NOMO-1 treated with DMSO at 0.1 percent for 48 hours (cell line): ENCODE measurements at regions not wholly inside any gene's neighbourhood (a gene's known extent, or its start where the extent isn't known, plus 50 kb on each side); places are given as distances from the start of the nearest gene placed in this dataset.
A peak's percentile ranks its signal among the peaks of the same experiment; 100 is the strongest.
"Not testable (repeated sequence)": the region's sequence is repeated elsewhere in the genome, so short reads cannot be mapped to it uniquely, and the experiment has no call there.

ENCODE experiments used
- DNase-seq: peaks from one replicate; lab custom pipeline; 2025; ENCODE audit not compliant: unreplicated experiment; lab: John Stamatoyannopoulos, UW

DNA sequence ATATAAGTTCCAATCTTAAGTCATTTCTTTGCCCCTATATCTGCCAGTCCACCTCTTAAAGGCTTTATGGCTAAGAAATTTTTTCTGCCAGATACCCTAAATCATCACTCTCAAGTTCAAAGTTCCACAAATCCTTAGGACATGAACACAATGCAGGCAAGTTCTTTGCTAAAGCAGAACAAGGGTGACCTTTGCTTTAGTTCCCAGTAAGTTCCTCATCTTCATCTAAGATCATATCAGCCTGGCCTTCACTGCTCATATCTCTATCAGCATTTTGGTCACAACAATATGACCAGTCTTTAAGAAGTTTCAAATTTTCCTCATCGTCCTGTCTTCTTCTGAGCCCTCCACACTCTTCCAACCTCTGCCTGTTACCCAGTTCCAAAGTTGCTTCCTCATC lies 402.2 kb upstream of the RUNX1 start:
- peak; percentile 13 for DNase-seq

GRCh38 chr21:35450830-35451229 lies 401.7 kb upstream of the RUNX1 start:
- DNase-seq = no peak

DNA sequence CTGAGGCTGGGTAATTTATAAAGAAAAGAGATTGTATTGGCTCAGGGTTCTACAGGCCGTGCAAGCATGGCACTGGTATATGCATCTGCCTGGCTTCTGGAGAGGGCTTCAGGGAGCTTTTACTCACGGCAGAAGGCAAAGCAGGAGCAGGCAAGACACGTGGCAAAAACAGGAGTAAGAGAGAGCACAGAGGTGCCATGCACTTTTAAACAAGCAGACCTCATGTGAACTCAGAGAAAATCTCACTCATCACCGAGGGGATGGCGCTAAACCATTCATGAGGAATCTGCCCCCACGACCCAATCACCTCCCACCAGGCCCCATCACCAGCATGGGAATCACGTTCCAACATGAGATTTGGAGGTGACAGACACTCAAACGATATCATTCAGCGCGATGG lies 400.7 kb upstream of the RUNX1 start:
- no peak for DNase-seq

- no peak for DNase-seq
Measured at GRCh38 chr21:35448876-35449599, 399.9 kb upstream of the RUNX1 start.

GRCh38 chr21:35444391-35444790 lies 395.3 kb upstream of the RUNX1 start:
- DNase-seq = no peak

GRCh38 chr21:35441868-35442582 lies 392.9 kb upstream of the RUNX1 start:
- DNase-seq = no peak

DNA sequence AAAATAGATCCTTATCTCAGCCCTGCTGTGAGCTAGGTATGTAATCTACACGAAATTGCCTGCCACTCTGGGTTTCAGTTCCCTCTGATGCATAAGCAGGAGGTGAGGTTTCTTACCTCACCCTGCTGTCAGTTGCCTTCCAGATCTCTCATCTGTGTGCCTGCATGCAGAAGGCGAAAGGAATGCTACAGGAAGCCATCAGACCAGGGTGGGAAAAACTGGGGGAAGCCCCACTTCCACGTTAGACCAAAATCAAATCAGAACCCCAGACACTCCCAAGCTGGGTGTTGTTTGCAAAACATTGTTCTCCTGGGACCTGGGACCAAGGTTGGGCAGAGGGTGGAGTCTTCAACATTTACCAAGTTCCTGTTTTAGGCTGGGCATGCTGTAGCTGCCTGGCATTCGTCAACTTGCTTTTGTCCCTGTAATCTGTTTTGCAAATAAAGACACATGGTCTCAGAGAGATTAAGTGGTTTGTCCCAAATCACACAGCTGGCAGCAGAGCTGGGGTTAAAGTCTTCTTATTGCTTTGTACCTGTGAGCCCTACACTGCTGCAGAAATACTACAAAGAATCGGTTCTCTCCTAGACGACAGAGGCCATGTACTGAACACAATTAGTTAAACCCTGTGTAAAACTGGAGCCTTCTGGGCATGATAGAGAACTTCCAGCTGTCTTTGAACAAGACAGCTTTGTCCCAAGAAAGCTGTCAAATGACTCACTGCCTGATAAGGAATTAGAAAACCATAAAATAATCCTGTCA lies 389.7 kb upstream of the RUNX1 start:
- peak; percentile 88 for DNase-seq

DNA sequence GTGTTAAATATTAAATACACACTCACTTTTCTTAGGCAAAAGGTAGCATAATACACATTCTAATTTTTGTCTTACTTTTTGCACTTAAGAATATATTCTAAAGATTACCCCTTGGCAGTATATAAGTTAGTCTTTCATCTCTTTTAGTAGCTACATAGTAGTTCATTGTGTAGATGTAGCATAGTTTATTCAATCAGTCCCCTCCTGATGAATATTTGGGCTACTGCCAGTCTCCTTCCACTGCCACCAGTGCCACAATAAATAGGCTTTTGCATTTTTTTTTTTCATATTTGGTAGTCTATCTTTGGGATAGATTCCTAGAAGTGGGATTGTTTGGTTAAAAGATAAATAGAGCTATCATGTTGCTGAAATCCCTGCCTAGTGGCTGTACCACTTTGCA lies 388.8 kb upstream of the RUNX1 start:
- no peak for DNase-seq

GRCh38 chr21:35436899-35437298 lies 387.8 kb upstream of the RUNX1 start:
- no peak for DNase-seq

DNA sequence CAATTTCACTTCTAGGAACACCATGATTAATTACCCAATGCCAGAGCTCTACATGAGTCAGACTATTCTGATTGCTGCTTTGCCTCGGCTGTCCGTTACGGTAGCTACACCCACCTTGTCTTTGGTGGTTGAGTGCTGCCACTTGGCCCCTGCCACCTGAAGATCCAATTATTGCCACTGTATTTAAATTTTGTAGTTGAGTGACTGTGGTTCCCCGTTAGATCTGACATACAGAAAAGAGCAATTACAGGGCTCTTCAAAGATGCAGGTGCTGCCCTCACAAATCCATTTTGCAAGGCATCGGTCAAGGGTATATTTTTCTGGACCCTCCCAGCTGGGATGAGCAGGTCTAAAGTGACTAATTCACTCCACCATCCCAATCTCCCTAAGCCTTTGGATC lies 383.5 kb upstream of the RUNX1 start:
- not testable (repeated sequence) for DNase-seq

GRCh38 chr21:35430260-35430659 lies 381.2 kb upstream of the RUNX1 start:
- DNase-seq = no peak

DNA sequence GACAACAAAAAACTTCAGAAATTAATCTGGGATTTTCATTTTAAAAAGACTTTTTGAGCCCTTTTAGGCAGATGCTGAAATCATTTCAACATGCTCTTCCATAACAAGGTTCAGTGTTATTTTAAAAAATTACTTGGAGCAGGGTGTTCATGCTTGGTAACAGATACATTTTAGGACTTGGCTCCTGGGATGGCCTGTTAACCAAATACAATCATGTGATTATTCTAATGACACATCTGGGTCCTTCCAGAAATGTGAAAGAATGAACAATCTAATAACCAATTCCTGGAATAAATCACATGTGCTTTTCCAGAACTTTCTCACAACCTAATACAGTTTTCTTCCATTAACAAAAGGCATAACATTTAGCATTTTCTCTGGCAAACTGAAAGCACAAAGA lies 379.8 kb upstream of the RUNX1 start:
- no peak for DNase-seq

GRCh38 chr21:35428489-35428888 lies 379.4 kb upstream of the RUNX1 start:
- no peak for DNase-seq

- peak; percentile 74 for DNase-seq
Measured at GRCh38 chr21:35428001-35428320, 378.9 kb upstream of the RUNX1 start.

DNA sequence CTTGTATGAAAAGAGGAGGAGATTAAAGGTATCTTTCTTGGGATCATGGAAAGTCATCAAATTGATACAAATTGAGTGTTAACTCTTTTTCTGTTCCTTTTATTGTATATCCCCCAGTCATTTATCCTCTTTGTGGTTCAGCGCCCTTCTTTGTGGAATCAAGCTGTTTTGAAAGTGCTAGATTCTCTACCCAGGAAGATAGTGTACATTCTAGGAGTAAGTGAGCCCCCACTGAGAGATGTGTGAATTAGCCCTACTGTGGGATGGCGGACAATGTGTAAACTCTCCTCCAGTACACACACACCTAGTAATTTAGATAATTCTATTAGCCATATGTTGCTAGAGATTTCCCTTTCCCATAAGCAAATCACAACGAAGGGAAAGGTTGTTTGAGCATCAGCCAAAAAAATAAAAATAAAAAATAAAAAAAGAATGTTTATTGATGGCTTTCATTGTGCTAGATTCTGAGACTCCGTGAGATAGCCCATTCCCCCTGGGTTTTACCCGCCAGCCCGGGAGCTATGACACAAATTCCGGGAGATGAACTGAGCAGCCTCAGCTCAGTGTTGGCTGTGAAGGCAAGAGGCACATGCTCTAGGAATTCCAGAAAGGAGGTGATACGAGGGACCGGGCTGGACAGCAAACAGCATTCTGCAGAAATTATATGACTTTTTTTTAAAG lies 378.4 kb upstream of the RUNX1 start:
- no peak for DNase-seq

DNA sequence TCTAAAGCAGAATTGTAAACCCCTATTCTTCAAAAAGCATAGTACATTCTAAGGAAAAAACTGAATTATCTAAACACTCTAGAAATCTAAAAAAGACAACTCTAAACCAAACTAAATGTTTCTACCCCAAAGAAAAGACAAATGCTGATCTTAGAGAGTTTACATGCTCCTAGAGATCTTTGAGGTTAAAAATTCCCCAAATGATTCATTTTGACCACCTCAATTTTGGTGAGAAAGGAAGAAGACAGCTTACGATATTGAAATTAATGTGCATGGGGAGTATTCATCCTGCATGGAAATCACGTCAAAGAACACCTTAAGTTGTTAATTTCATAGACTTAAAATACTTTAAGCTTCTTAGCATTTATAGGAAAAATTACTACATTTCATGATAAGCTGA lies 377.8 kb upstream of the RUNX1 start:
- DNase-seq = no peak

DNA sequence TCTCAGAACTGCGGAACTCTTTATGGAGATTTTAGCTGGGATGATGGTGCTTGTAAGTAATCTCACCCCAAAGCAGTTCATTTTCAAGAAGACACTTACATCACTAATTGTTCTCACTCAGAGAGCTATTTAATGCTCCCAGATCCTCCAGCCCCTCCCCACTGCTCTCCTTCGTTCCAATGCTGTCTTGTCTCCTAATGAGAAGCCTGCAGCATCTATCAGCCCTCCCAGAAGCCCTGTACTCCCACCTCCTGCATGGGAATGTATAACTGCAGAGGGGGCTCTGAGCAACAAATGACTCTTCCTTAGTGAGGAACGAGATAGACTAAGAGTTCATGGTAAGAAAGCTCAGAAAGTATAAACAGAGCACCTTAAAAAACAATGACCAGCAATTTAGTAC lies 377.4 kb upstream of the RUNX1 start:
- DNase-seq = no peak

DNA sequence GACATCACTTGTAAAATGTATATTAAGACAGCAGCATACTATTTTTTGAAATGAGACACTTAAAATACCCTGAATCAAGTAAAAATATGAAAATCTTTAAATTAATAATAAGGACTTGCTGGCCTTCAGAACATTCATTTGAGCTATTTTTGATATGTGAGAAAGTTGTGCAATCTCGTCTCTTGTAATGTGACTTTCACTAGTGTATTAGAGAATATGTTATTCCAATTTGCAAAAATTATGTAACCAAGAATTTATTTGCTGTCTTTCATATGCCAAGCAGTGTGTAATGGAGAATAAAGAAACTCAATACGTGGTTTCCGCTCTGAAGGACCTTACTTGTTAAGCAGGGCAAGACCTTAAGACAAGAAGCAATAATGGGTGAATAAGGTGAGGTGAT lies 375.0 kb upstream of the RUNX1 start:
- no peak for DNase-seq

DNA sequence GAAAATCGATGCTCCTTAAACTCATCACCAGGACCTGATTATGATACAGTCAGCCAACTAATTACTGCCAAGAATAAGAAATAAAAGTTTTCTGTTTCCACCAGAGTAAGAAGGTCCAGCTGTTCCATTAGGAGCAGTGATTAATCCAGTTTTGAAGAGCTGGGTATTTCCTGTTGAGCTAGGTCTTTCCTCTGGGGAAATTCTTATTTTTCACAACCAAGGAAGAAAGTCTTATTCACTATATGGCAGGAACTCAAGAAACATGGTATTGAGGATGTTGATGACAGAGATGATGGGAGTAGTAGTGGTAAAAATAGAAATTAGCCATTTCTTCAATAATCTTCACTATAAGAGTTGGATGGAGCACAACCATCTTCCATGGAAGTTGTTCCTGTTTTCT lies 374.6 kb upstream of the RUNX1 start:
- DNase-seq = no peak

DNA sequence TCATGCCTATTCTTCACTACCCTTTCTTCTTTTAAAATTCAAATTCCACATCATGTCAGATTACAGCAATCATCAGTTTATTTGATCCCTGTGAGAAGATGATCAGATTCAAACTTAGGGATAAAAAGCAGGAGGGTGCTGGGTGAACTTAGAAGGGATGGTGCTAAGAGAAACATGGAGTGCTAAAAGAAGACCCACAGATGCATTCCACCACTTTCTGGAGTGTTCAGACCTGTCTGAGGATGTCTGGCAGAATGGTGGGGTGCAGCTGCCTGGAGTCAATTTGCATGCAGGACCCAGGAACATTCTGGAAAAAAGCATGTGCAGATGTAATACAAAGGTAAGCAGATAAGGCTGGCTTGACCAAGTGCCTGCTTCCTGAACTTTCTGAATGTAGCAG lies 372.9 kb upstream of the RUNX1 start:
- DNase-seq = no peak

- DNase-seq = no peak
Measured at GRCh38 chr21:35421221-35421620, 372.1 kb upstream of the RUNX1 start.

DNA sequence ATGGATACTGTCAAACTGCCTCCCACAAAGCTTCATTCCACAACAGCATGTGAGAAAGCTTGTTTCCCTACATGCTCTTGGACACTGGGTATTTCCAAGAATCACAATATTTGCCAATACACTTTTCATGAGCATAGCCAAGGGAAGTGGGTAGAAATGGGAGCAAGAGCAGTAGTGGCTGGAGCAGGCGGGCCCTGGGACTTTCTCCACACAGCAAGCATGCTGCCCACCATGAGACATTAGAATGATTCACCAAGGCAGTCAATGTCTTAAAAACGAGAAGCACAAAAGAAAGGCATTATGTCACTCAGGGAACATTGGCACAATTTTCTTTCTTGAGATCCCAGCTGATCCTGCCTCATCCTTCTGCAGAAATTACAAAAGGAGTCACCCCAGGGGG lies 371.6 kb upstream of the RUNX1 start:
- DNase-seq = no peak
